ENCODE measurements at regions not wholly inside any gene's neighbourhood (a gene's known extent, or its start where the extent isn't known, plus 50 kb on each side); places are given as distances from the start of the nearest gene placed in this dataset.

GRCh38 chr21:16005996-16006395 is 276.2 kb downstream of the USP25 start:
- TF ChIP-seq CTCF (IDR thresholded peaks at IDR 0.05; ENCODE audit: low read depth, low read length) (no peak), EZH2phosphoT487 (IDR thresholded peaks at IDR 0.05; ENCODE audit: low read depth) (no peak)
